WTC11 (cell line): ENCODE measurements at regions not wholly inside any gene's neighbourhood (a gene's known extent, or its start where the extent isn't known, plus 50 kb on each side); places are given as distances from the start of the nearest gene placed in this dataset.

Experiments
- ATAC-seq: fragments of 200-7000 bp; cut with Tn5 transposase; 2 replicates; pipeline ENCODE4 v1.10.0; 2021; ENCODE audit warnings: mild to moderate bottlenecking, moderate library complexity
- CTCF ChIA-PET: fragments of 300-600 bp; sonication (Branson Sonifier 250); formaldehyde crosslinking; loops from one replicate; lab custom pipeline; 2021; ENCODE audit warnings: antibody characterized with exemption; lab: Charles Lee
- POLR2A ChIA-PET: fragments of 350-600 bp; sonication (Branson Sonifier 250); formaldehyde crosslinking; loops from one replicate; lab custom pipeline; 2021; ENCODE audit warnings: antibody characterized with exemption; lab: Charles Lee
- DNase-seq: peaks from one replicate; pipeline ENCODE4 v3.0.0; 2021; ENCODE audit warnings: low spot score
- H3K27ac Mint-ChIP-seq: 2 replicates; pipeline ENCODE4 v1.8.0; 2021; ENCODE audit warnings: mixed read lengths
- H3K27me3 Mint-ChIP-seq: 2 replicates; pipeline ENCODE4 v1.8.0; 2021; ENCODE audit warnings: low read depth, mild to moderate bottlenecking, moderate library complexity, mixed read lengths
- H3K36me3 Mint-ChIP-seq: 2 replicates; pipeline ENCODE4 v1.8.0; 2021; ENCODE audit warnings: mixed read lengths
- H3K4me1 Mint-ChIP-seq: 2 replicates; pipeline ENCODE4 v1.8.0; 2022; ENCODE audit warnings: mixed read lengths
- H3K4me3 Mint-ChIP-seq: 2 replicates; pipeline ENCODE4 v1.8.0; 2021; ENCODE audit warnings: mild to moderate bottlenecking, moderate library complexity, mixed read lengths
- H3K9me3 Mint-ChIP-seq: 2 replicates; pipeline ENCODE4 v1.8.0; 2021; ENCODE audit warnings: mixed read lengths
- ESRRA ChIP-seq: sonication (generic); formaldehyde crosslinking; IDR thresholded peaks from 2 replicates; pipeline ENCODE4 v1.8.1; 2022; ENCODE audit warnings: mild to moderate bottlenecking, missing genetic modification reagents, borderline replicate concordance
- FOXP1 ChIP-seq: sonication (generic); formaldehyde crosslinking; IDR thresholded peaks from 2 replicates; pipeline ENCODE4 v1.8.0; 2022; ENCODE audit warnings: missing genetic modification reagents, mild to moderate bottlenecking, moderate library complexity, borderline replicate concordance
- HMGA2 ChIP-seq: fragments of 250-450 bp; sonication (Bioruptor Pico); IDR thresholded peaks from 2 replicates; pipeline ENCODE4 v1.4.0; 2021; ENCODE audit warnings: mild to moderate bottlenecking, moderate library complexity
- NFYB ChIP-seq: sonication (generic); formaldehyde crosslinking; conservative IDR thresholded peaks from 2 replicates; pipeline ENCODE4 v1.8.0; 2022; ENCODE audit warnings: low read depth, missing genetic modification reagents
- NR3C1 ChIP-seq: sonication (generic); formaldehyde crosslinking; conservative IDR thresholded peaks from 2 replicates; pipeline ENCODE4 v1.8.1; 2023; ENCODE audit warnings: low read depth, mild to moderate bottlenecking, missing genetic modification reagents
- RELA ChIP-seq: sonication (generic); formaldehyde crosslinking; IDR thresholded peaks from 2 replicates; pipeline ENCODE4 v1.8.1; 2022; ENCODE audit warnings: missing genetic modification reagents, mild to moderate bottlenecking, borderline replicate concordance
- RORB ChIP-seq: fragments of 250-450 bp; sonication (Bioruptor Pico); IDR thresholded peaks from 2 replicates; pipeline ENCODE4 v1.9.0; 2021; ENCODE audit warnings: mild to moderate bottlenecking
- ZNF416 ChIP-seq: fragments of 250-450 bp; sonication (Bioruptor Pico); IDR thresholded peaks from 2 replicates; pipeline ENCODE4 v1.9.0; 2021; ENCODE audit warnings: mild to moderate bottlenecking, inconsistent platforms
- ZNF423 ChIP-seq: fragments of 250-450 bp; sonication (Bioruptor Pico); IDR thresholded peaks from 2 replicates; pipeline ENCODE4 v2.1.2; 2022; ENCODE audit warnings: mild to moderate bottlenecking, moderate library complexity
- TF ChIP-seq, protein P1 (sequence below): fragments of 200-600 bp; IDR thresholded peaks from 2 replicates; pipeline ENCODE4 v1.8.0; 2022; ENCODE audit warnings: antibody characterized with exemption
- TF ChIP-seq, protein P2 (sequence below): sonication (generic); formaldehyde crosslinking; conservative IDR thresholded peaks from 2 replicates; pipeline ENCODE4 v1.8.1; 2023; ENCODE audit warnings: mild to moderate bottlenecking, low read depth, missing genetic modification reagents, moderate library complexity
- TF ChIP-seq, protein P3 (sequence below): sonication (generic); formaldehyde crosslinking; IDR thresholded peaks from 2 replicates; pipeline ENCODE4 v1.8.1; 2023; ENCODE audit warnings: mild to moderate bottlenecking, missing genetic modification reagents
- TF ChIP-seq, protein P4 (sequence below): sonication (generic); formaldehyde crosslinking; IDR thresholded peaks from 2 replicates; pipeline ENCODE4 v1.8.1; 2023; ENCODE audit warnings: mild to moderate bottlenecking, missing genetic modification reagents
- TF ChIP-seq, protein P5 (sequence below): sonication (generic); formaldehyde crosslinking; IDR thresholded peaks from 2 replicates; pipeline ENCODE4 v1.8.1; 2023; ENCODE audit warnings: mild to moderate bottlenecking, missing genetic modification reagents, moderate library complexity
- TF ChIP-seq, protein P6 (sequence below): sonication (generic); formaldehyde crosslinking; IDR thresholded peaks from 2 replicates; pipeline ENCODE4 v1.8.0; 2022; ENCODE audit warnings: mild to moderate bottlenecking, missing genetic modification reagents
- TF ChIP-seq, protein P7 (sequence below): sonication (generic); formaldehyde crosslinking; IDR thresholded peaks from 2 replicates; pipeline ENCODE4 v1.8.0; 2022; ENCODE audit warnings: missing genetic modification reagents
- TF ChIP-seq, protein P8 (sequence below): fragments of 250-450 bp; sonication (Bioruptor Pico); IDR thresholded peaks from 2 replicates; pipeline ENCODE4 v1.9.0; 2021; ENCODE audit warnings: moderate library complexity, mild to moderate bottlenecking, inconsistent platforms, borderline replicate concordance

DNA sequence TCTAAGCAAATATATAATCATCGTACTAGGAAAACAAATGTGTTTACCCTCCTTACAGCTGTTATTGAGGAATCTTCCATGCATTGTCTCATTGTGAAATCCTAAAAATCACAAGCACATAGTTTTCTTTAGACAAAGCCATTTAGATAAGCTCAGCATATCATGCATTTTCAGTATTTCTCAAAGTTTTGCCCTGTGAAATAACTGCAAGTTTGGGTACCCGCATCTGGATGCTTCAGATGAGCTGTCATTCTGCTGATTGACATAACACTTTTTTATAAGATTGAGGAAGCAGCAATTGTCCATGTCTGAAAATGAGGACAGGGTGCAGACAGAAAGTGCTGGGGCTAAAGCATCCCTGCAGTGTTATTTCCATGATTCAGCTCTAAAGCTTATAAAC lies 96.2 kb downstream of the IYD start:
- ChIA-PET CTCF (no interaction called here), POLR2A (no interaction called here)
- Mint-ChIP-seq H3K27ac (no peak overlapping the region), H3K27me3 (no peaks in the 10 kb centered on the region), H3K36me3 (no peaks in the 10 kb centered on the region), H3K4me3 (no peak overlapping the region), H3K4me1 (no peaks in the 10 kb centered on the region), H3K9me3 (peaks cover 6% of the 10 kb centered on the region; the same call in 1 of the 2 replicates)
- DNase-seq (no peak), ATAC-seq (no peak)
- TF ChIP-seq NFYB (CRISPR knock-in tag) = no peak
- no peak for TF ChIP-seq RELA (CRISPR knock-in tag)
- TF ChIP-seq, protein P1, sequence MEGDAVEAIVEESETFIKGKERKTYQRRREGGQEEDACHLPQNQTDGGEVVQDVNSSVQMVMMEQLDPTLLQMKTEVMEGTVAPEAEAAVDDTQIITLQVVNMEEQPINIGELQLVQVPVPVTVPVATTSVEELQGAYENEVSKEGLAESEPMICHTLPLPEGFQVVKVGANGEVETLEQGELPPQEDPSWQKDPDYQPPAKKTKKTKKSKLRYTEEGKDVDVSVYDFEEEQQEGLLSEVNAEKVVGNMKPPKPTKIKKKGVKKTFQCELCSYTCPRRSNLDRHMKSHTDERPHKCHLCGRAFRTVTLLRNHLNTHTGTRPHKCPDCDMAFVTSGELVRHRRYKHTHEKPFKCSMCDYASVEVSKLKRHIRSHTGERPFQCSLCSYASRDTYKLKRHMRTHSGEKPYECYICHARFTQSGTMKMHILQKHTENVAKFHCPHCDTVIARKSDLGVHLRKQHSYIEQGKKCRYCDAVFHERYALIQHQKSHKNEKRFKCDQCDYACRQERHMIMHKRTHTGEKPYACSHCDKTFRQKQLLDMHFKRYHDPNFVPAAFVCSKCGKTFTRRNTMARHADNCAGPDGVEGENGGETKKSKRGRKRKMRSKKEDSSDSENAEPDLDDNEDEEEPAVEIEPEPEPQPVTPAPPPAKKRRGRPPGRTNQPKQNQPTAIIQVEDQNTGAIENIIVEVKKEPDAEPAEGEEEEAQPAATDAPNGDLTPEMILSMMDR = no peak
- TF ChIP-seq NR3C1 (CRISPR knock-in tag) = no peak
- TF ChIP-seq ZNF423 (CRISPR knock-in tag) = no peak
- TF ChIP-seq, protein P2, sequence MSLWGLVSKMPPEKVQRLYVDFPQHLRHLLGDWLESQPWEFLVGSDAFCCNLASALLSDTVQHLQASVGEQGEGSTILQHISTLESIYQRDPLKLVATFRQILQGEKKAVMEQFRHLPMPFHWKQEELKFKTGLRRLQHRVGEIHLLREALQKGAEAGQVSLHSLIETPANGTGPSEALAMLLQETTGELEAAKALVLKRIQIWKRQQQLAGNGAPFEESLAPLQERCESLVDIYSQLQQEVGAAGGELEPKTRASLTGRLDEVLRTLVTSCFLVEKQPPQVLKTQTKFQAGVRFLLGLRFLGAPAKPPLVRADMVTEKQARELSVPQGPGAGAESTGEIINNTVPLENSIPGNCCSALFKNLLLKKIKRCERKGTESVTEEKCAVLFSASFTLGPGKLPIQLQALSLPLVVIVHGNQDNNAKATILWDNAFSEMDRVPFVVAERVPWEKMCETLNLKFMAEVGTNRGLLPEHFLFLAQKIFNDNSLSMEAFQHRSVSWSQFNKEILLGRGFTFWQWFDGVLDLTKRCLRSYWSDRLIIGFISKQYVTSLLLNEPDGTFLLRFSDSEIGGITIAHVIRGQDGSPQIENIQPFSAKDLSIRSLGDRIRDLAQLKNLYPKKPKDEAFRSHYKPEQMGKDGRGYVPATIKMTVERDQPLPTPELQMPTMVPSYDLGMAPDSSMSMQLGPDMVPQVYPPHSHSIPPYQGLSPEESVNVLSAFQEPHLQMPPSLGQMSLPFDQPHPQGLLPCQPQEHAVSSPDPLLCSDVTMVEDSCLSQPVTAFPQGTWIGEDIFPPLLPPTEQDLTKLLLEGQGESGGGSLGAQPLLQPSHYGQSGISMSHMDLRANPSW (CRISPR knock-in tag) = no peak
- no peak for TF ChIP-seq HMGA2

DNA sequence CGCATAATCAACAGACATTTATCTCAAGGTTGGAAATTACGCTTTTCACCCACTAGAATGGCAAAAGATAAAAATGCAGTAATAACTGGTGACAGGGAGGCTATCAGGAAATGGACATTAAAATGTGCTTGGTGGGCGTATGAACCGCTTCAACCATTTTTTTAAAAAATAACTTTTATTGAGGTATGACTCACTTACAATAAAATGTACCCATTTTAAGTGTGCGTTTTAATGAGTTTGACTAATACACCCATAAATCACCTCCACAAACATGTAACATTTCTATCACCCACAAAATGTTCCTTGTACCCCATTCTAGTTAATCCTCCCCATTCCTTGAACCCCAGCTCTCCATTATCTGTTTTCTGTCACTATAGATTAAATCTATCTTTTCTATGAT lies 96.8 kb downstream of the IYD start:
- H3K9me3 Mint-ChIP-seq = peaks cover 6% of the 10 kb centered on the region; the same call in 1 of the 2 replicates
- TF ChIP-seq, protein P3, sequence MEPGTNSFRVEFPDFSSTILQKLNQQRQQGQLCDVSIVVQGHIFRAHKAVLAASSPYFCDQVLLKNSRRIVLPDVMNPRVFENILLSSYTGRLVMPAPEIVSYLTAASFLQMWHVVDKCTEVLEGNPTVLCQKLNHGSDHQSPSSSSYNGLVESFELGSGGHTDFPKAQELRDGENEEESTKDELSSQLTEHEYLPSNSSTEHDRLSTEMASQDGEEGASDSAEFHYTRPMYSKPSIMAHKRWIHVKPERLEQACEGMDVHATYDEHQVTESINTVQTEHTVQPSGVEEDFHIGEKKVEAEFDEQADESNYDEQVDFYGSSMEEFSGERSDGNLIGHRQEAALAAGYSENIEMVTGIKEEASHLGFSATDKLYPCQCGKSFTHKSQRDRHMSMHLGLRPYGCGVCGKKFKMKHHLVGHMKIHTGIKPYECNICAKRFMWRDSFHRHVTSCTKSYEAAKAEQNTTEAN (CRISPR knock-in tag) = no peak
- TF ChIP-seq, protein P4, sequence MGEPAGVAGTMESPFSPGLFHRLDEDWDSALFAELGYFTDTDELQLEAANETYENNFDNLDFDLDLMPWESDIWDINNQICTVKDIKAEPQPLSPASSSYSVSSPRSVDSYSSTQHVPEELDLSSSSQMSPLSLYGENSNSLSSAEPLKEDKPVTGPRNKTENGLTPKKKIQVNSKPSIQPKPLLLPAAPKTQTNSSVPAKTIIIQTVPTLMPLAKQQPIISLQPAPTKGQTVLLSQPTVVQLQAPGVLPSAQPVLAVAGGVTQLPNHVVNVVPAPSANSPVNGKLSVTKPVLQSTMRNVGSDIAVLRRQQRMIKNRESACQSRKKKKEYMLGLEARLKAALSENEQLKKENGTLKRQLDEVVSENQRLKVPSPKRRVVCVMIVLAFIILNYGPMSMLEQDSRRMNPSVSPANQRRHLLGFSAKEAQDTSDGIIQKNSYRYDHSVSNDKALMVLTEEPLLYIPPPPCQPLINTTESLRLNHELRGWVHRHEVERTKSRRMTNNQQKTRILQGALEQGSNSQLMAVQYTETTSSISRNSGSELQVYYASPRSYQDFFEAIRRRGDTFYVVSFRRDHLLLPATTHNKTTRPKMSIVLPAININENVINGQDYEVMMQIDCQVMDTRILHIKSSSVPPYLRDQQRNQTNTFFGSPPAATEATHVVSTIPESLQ = no peak
- TF ChIP-seq, protein P5, sequence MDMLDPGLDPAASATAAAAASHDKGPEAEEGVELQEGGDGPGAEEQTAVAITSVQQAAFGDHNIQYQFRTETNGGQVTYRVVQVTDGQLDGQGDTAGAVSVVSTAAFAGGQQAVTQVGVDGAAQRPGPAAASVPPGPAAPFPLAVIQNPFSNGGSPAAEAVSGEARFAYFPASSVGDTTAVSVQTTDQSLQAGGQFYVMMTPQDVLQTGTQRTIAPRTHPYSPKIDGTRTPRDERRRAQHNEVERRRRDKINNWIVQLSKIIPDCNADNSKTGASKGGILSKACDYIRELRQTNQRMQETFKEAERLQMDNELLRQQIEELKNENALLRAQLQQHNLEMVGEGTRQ = no peak
- TF ChIP-seq RORB = no peak
- no peak for TF ChIP-seq FOXP1
- TF ChIP-seq, all 79 proteins: peak for 0
- Mint-ChIP-seq H3K4me1 (no peaks in the 10 kb centered on the region), H3K27me3 (no peaks in the 10 kb centered on the region), H3K4me3 (no peak overlapping the region), H3K27ac (no peak overlapping the region), H3K36me3 (no peaks in the 10 kb centered on the region)
- ATAC-seq (no peak), DNase-seq (no peak)
- POLR2A ChIA-PET = no interaction called here
- CTCF ChIA-PET = no interaction called here

DNA sequence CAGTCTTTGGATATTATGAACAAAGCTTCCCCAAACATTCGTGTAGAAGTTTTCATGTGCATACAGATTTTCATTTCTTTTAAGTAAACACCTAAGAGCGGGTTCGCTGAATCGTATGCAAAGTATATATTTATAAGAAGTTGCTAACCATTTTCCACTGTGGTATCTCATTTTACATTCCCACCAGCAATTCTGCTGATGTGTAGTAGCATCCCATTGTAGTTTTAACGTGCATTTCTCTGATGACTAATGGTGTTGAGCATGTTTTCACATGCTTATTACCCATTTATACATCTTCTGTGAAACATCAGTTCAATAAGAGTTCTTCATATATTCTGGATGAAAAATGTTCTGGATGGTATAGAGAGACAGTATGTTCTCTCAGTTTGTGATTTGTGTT lies 97.4 kb downstream of the IYD start:
- CTCF ChIA-PET = no interaction called here
- H3K27ac Mint-ChIP-seq = no peak overlapping the region
- H3K36me3 Mint-ChIP-seq = no peaks in the 10 kb centered on the region
- TF ChIP-seq ZNF416 = no peak
- TF ChIP-seq, protein P6, sequence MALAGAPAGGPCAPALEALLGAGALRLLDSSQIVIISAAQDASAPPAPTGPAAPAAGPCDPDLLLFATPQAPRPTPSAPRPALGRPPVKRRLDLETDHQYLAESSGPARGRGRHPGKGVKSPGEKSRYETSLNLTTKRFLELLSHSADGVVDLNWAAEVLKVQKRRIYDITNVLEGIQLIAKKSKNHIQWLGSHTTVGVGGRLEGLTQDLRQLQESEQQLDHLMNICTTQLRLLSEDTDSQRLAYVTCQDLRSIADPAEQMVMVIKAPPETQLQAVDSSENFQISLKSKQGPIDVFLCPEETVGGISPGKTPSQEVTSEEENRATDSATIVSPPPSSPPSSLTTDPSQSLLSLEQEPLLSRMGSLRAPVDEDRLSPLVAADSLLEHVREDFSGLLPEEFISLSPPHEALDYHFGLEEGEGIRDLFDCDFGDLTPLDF (CRISPR knock-in tag) = no peak
- TF ChIP-seq, protein P7, sequence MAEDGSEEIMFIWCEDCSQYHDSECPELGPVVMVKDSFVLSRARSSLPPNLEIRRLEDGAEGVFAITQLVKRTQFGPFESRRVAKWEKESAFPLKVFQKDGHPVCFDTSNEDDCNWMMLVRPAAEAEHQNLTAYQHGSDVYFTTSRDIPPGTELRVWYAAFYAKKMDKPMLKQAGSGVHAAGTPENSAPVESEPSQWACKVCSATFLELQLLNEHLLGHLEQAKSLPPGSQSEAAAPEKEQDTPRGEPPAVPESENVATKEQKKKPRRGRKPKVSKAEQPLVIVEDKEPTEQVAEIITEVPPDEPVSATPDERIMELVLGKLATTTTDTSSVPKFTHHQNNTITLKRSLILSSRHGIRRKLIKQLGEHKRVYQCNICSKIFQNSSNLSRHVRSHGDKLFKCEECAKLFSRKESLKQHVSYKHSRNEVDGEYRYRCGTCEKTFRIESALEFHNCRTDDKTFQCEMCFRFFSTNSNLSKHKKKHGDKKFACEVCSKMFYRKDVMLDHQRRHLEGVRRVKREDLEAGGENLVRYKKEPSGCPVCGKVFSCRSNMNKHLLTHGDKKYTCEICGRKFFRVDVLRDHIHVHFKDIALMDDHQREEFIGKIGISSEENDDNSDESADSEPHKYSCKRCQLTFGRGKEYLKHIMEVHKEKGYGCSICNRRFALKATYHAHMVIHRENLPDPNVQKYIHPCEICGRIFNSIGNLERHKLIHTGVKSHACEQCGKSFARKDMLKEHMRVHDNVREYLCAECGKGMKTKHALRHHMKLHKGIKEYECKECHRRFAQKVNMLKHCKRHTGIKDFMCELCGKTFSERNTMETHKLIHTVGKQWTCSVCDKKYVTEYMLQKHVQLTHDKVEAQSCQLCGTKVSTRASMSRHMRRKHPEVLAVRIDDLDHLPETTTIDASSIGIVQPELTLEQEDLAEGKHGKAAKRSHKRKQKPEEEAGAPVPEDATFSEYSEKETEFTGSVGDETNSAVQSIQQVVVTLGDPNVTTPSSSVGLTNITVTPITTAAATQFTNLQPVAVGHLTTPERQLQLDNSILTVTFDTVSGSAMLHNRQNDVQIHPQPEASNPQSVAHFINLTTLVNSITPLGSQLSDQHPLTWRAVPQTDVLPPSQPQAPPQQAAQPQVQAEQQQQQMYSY (CRISPR knock-in tag) = no peak
- TF ChIP-seq, protein P5 = no peak
- TF ChIP-seq ESRRA (CRISPR knock-in tag) = no peak
- no peak for TF ChIP-seq FOXP1
- TF ChIP-seq, protein P8, sequence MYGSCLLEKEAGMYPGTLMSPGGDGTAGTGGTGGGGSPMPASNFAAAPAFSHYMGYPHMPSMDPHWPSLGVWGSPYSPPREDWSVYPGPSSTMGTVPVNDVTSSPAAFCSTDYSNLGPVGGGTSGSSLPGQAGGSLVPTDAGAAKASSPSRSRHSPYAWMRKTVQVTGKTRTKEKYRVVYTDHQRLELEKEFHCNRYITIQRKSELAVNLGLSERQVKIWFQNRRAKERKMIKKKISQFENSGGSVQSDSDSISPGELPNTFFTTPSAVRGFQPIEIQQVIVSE (CRISPR knock-in tag) = no peak

More for the DNA sequence above, 97.4 kb downstream of the IYD start:
- DNase-seq (no peak), ATAC-seq (no peak)
- Mint-ChIP-seq H3K9me3 (peaks cover 3% of the 10 kb centered on the region; the same call in 1 of the 2 replicates), H3K4me3 (no peak overlapping the region), H3K27me3 (no peaks in the 10 kb centered on the region), H3K4me1 (no peaks in the 10 kb centered on the region)
- POLR2A ChIA-PET = no interaction called here
